Sigmoid colon (tissue), 4 donors: ENCODE measurements at regions not wholly inside any gene's neighbourhood (a gene's known extent, or its start where the extent isn't known, plus 50 kb on each side); places are given as distances from the start of the nearest gene placed in this dataset.

ENCODE experiments used
- POLR2AphosphoS5 ChIP-seq, 4 donors: sonication (generic); formaldehyde crosslinking; IDR thresholded peaks; one replicate each; pipeline ENCODE4 v1.6.1; 2017; ENCODE audit warnings: antibody characterized with exemption in 4 of 4
- TF ChIP-seq, protein P1 (sequence below), 4 experiments: fragments of 450-650 bp in 3 of 4; fragments of 200-600 bp in 1 of 4; IDR thresholded peaks; one replicate each; pipeline ENCODE4 v1.5.1; 2016 to 2019; ENCODE audit warnings: antibody characterized with exemption in 4 of 4, mild to moderate bottlenecking in 3 of 4, moderate library complexity in 2 of 4

GRCh38 chr2:128547667-128548066 lies 229.0 kb upstream of the HS6ST1 start:
- TF ChIP-seq, protein P1, sequence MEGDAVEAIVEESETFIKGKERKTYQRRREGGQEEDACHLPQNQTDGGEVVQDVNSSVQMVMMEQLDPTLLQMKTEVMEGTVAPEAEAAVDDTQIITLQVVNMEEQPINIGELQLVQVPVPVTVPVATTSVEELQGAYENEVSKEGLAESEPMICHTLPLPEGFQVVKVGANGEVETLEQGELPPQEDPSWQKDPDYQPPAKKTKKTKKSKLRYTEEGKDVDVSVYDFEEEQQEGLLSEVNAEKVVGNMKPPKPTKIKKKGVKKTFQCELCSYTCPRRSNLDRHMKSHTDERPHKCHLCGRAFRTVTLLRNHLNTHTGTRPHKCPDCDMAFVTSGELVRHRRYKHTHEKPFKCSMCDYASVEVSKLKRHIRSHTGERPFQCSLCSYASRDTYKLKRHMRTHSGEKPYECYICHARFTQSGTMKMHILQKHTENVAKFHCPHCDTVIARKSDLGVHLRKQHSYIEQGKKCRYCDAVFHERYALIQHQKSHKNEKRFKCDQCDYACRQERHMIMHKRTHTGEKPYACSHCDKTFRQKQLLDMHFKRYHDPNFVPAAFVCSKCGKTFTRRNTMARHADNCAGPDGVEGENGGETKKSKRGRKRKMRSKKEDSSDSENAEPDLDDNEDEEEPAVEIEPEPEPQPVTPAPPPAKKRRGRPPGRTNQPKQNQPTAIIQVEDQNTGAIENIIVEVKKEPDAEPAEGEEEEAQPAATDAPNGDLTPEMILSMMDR (IDR thresholded peaks at IDR 0.05), result no peak
- no peak for TF ChIP-seq POLR2AphosphoS5 (IDR thresholded peaks at IDR 0.05)
